PC-9 (cell line): ENCODE measurements at regions not wholly inside any gene's neighbourhood (a gene's known extent, or its start where the extent isn't known, plus 50 kb on each side); places are given as distances from the start of the nearest gene placed in this dataset.

Experiments
- CTCF ChIP-seq: fragments of 200-600 bp; sonication (generic); conservative IDR thresholded peaks from 2 replicates; pipeline ENCODE4 v1.6.1; 2017; ENCODE audit warnings: mixed run types, antibody characterized with exemption, mild to moderate bottlenecking, moderate library complexity
- EZH2 ChIP-seq: fragments of 200-600 bp; sonication (generic); IDR thresholded peaks from 2 replicates; pipeline ENCODE4 v1.8.0; 2017; ENCODE audit warnings: antibody characterized with exemption, low read depth

DNA sequence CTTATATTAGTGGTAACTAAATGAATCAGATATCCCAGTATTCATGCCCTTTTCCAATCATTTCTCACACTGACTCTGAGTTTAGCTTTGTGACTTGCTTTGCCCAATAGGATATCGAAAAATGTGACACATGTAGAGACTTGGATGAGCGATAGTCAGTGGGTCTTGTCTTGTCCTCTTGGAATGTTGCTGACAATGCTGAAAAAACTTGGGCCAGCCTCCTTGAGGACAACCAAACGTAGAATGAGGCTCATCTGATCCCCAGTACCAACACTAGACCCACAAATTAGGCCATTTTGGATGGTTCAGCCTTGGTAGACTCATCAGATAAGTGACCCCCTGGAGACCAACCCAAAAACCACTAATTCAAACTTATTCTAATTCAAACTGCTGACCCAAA, 351.0 kb downstream of the GRIN2B start:
- TF ChIP-seq CTCF (no peak), EZH2 (no peak)
